SK-N-SH treated with all-trans-retinoic acid at 6 μM for 48 hours (cell line): ENCODE measurements at regions not wholly inside any gene's neighbourhood (a gene's known extent, or its start where the extent isn't known, plus 50 kb on each side); places are given as distances from the start of the nearest gene placed in this dataset.
"Not testable (repeated sequence)": the region's sequence is repeated elsewhere in the genome, so short reads cannot be mapped to it uniquely, and the experiment has no call there.

Source experiments
- ATAC-seq: fragments of 200-7000 bp; cut with Tn5 transposase; 3 replicates; pipeline ENCODE4 v1.9.1; 2020; ENCODE audit warnings: mild to moderate bottlenecking, moderate library complexity
- CSDC2 ChIP-seq: fragments of 250-450 bp; sonication (Bioruptor Pico); IDR thresholded peaks from 2 replicates; pipeline ENCODE4 v1.5.0; 2020; ENCODE audit warnings: mild to moderate bottlenecking, moderate library complexity
- CSRNP3 ChIP-seq: fragments of 250-450 bp; sonication (Bioruptor Pico); IDR thresholded peaks from 2 replicates; pipeline ENCODE4 v1.5.1; 2021; ENCODE audit warnings: mild to moderate bottlenecking, moderate library complexity
- ISL1 ChIP-seq: fragments of 250-450 bp; sonication (Bioruptor Pico); IDR thresholded peaks from 2 replicates; pipeline ENCODE4 v2.1.2; 2022; ENCODE audit warnings: mild to moderate bottlenecking, moderate library complexity
- OSR1 ChIP-seq: fragments of 250-450 bp; sonication (Bioruptor Pico); IDR thresholded peaks from 2 replicates; pipeline ENCODE4 v1.8.0; 2022; ENCODE audit warnings: moderate library complexity, mild to moderate bottlenecking, inconsistent platforms
- POU6F1 ChIP-seq: fragments of 250-450 bp; sonication (Bioruptor Pico); IDR thresholded peaks from 2 replicates; pipeline ENCODE4 v1.8.0; 2021; ENCODE audit warnings: low read depth, mild to moderate bottlenecking, moderate library complexity, borderline replicate concordance
- SNAI2 ChIP-seq: fragments of 250-450 bp; sonication (Bioruptor Pico); IDR thresholded peaks from 2 replicates; pipeline ENCODE4 v1.5.0; 2020; ENCODE audit warnings: mild to moderate bottlenecking, moderate library complexity
- TCF4 ChIP-seq: fragments of 250-450 bp; sonication (Bioruptor Pico); IDR thresholded peaks from 2 replicates; pipeline ENCODE4 v1.8.0; 2021; ENCODE audit warnings: mild to moderate bottlenecking, moderate library complexity, borderline replicate concordance
- TOX ChIP-seq: fragments of 250-450 bp; sonication (Bioruptor Pico); IDR thresholded peaks from 2 replicates; pipeline ENCODE4 v1.8.0; 2021; ENCODE audit warnings: mild to moderate bottlenecking, moderate library complexity, borderline replicate concordance
- ZC3H10 ChIP-seq: fragments of 250-450 bp; sonication (Bioruptor Pico); IDR thresholded peaks from 2 replicates; pipeline ENCODE4 v1.5.1; 2021; ENCODE audit warnings: mild to moderate bottlenecking, moderate library complexity
- ZFP3 ChIP-seq: fragments of 250-450 bp; sonication (Bioruptor Pico); IDR thresholded peaks from 2 replicates; pipeline ENCODE4 v1.5.0; 2020; ENCODE audit warnings: mild to moderate bottlenecking, moderate library complexity
- ZFP30 ChIP-seq: fragments of 450-650 bp; formaldehyde crosslinking; IDR thresholded peaks from 2 replicates; pipeline ENCODE4 v1.5.0; 2022; ENCODE audit warnings: mild to moderate bottlenecking, moderate library complexity
- ZNF565 ChIP-seq: fragments of 450-650 bp; formaldehyde crosslinking; conservative IDR thresholded peaks from 2 replicates; pipeline ENCODE4 v1.5.0; 2020; ENCODE audit warnings: low read depth, mild to moderate bottlenecking, moderate library complexity
- ZNF70 ChIP-seq: fragments of 450-650 bp; formaldehyde crosslinking; IDR thresholded peaks from 2 replicates; pipeline ENCODE4 v1.5.0; 2020; ENCODE audit warnings: mild to moderate bottlenecking, moderate library complexity
- ZNF8 ChIP-seq: fragments of 450-650 bp; formaldehyde crosslinking; IDR thresholded peaks from 2 replicates; pipeline ENCODE4 v1.5.0; 2020; ENCODE audit warnings: mild to moderate bottlenecking, moderate library complexity
- TF ChIP-seq, protein P1 (sequence below): fragments of 250-450 bp; sonication (Bioruptor Pico); IDR thresholded peaks from 2 replicates; pipeline ENCODE4 v1.5.1; 2020; ENCODE audit warnings: low read depth, mild to moderate bottlenecking, moderate library complexity
- TF ChIP-seq, protein P2 (sequence below): fragments of 250-450 bp; sonication (Bioruptor Pico); IDR thresholded peaks from 2 replicates; pipeline ENCODE4 v1.5.0; 2020; ENCODE audit warnings: mild to moderate bottlenecking, moderate library complexity

- no peak for ATAC-seq
- TF ChIP-seq ISL1 (CRISPR knock-in tag) (0 out of 2 replicates have a peak, but pooled peaks have one; percentile 27), CSDC2 (CRISPR knock-in tag) (no peak)
- TF ChIP-seq, all 23 proteins: peak for 1
Measured at GRCh38 chr5:15365070-15365469, 134.9 kb upstream of the FBXL7 start.

DNA sequence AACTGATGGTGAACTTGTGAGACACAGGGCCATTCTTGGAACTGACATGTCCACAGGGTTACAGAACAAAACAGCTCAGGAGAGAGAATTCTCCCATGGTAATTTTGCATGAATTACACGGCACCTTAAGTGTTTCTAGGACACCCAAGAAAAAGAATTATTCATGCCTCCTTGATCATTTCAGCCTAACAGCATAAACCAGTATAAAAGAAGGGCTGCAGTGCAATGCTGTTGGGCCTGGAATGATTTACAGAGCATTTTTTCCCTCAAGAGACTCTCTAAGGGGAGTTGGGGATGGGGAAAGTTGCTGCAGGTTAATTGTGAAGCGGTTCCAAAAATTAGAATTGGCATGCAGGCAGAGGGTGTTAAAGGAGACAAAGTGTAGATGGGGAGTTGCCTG lies 136.4 kb upstream of the FBXL7 start:
- no peak for ATAC-seq
- TF ChIP-seq OSR1: no peak
- no peak for TF ChIP-seq ZFP3
- TF ChIP-seq TCF4 (CRISPR knock-in tag): no peak
- TF ChIP-seq ZNF565 (CRISPR knock-in tag): no peak
- TF ChIP-seq TOX (CRISPR knock-in tag): no peak
- no peak for TF ChIP-seq ISL1 (CRISPR knock-in tag)
- no peak for TF ChIP-seq ZNF8 (CRISPR knock-in tag)
- no peak for TF ChIP-seq CSRNP3 (CRISPR knock-in tag)
- TF ChIP-seq, all 23 proteins: peak for 0

DNA sequence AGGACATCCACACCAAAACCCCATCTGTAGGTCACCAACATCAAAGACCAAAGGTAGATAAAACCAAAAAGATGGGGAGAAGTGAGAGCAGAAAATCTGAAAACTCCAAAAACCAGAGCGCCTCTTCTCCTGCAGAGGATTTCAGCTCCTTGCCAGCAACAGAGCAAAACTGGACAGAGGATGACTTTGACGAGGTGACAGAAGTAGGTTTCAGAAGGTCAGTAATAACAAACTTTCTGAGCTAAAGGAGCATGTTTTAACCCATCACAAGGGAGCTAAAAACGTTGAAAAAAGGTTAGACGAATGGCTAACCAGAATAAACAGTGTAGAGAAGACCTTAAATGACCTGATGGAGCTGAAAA lies 142.9 kb upstream of the FBXL7 start:
- not testable (repeated sequence) for ATAC-seq

GRCh38 chr5:15356308-15357091 lies 143.5 kb upstream of the FBXL7 start:
- ATAC-seq: not testable (repeated sequence)

- no peak for ATAC-seq
- no peak for TF ChIP-seq TOX (CRISPR knock-in tag)
- no peak for TF ChIP-seq ZNF70 (CRISPR knock-in tag)
- TF ChIP-seq ISL1 (CRISPR knock-in tag): no peak
- TF ChIP-seq OSR1: no peak
- TF ChIP-seq, protein P1, sequence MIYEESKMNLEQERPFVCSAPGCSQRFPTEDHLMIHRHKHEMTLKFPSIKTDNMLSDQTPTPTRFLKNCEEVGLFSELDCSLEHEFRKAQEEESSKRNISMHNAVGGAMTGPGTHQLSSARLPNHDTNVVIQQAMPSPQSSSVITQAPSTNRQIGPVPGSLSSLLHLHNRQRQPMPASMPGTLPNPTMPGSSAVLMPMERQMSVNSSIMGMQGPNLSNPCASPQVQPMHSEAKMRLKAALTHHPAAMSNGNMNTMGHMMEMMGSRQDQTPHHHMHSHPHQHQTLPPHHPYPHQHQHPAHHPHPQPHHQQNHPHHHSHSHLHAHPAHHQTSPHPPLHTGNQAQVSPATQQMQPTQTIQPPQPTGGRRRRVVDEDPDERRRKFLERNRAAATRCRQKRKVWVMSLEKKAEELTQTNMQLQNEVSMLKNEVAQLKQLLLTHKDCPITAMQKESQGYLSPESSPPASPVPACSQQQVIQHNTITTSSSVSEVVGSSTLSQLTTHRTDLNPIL: no peak
- no peak for TF ChIP-seq SNAI2 (CRISPR knock-in tag)
- no peak for TF ChIP-seq POU6F1 (CRISPR knock-in tag)
- TF ChIP-seq, protein P2, sequence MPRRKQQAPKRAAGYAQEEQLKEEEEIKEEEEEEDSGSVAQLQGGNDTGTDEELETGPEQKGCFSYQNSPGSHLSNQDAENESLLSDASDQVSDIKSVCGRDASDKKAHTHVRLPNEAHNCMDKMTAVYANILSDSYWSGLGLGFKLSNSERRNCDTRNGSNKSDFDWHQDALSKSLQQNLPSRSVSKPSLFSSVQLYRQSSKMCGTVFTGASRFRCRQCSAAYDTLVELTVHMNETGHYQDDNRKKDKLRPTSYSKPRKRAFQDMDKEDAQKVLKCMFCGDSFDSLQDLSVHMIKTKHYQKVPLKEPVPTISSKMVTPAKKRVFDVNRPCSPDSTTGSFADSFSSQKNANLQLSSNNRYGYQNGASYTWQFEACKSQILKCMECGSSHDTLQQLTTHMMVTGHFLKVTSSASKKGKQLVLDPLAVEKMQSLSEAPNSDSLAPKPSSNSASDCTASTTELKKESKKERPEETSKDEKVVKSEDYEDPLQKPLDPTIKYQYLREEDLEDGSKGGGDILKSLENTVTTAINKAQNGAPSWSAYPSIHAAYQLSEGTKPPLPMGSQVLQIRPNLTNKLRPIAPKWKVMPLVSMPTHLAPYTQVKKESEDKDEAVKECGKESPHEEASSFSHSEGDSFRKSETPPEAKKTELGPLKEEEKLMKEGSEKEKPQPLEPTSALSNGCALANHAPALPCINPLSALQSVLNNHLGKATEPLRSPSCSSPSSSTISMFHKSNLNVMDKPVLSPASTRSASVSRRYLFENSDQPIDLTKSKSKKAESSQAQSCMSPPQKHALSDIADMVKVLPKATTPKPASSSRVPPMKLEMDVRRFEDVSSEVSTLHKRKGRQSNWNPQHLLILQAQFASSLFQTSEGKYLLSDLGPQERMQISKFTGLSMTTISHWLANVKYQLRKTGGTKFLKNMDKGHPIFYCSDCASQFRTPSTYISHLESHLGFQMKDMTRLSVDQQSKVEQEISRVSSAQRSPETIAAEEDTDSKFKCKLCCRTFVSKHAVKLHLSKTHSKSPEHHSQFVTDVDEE (CRISPR knock-in tag): no peak
- no peak for TF ChIP-seq CSRNP3 (CRISPR knock-in tag)
- no peak for TF ChIP-seq CSDC2 (CRISPR knock-in tag)
- TF ChIP-seq ZC3H10 (CRISPR knock-in tag): no peak
- no peak for TF ChIP-seq TCF4 (CRISPR knock-in tag)
- no peak for TF ChIP-seq ZFP30 (CRISPR knock-in tag)
Measured at GRCh38 chr5:15354021-15354420, 146.0 kb upstream of the FBXL7 start.
